ENCODE measurements at regions not wholly inside any gene's neighbourhood (a gene's known extent, or its start where the extent isn't known, plus 50 kb on each side); places are given as distances from the start of the nearest gene placed in this dataset.

DNA sequence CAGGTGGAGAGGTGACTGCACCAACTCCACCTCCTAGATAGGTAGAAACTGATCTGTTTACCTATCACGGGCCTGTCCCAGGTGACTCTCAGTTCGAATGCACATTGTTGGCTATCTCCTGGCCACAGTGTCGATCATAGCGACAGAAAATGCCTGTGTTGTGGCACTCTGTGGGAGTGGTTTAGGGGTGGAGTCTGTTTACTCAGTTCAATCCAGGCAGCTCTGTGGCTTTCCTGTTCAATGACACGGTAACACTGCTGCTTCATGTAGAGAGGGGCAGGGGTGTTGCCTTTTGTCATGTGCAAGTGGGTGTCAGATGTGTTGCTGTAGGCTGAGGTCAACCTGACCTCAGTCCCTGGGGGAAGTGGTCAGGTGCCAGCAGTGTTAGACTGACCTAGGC, 1602.4 kb downstream of the TECRL start:
- no peak for TF ChIP-seq CTCF (IDR thresholded peaks at IDR 0.05)
- no peak for TF ChIP-seq POLR2A (IDR thresholded peaks at IDR 0.05)

Measured in testis (tissue), 2 donors.